GM23248 (cell line): ENCODE measurements at regions not wholly inside any gene's neighbourhood (a gene's known extent, or its start where the extent isn't known, plus 50 kb on each side); places are given as distances from the start of the nearest gene placed in this dataset.

Experiments
- EZH2 ChIP-seq: fragments of 200-600 bp; sonication (generic); IDR thresholded peaks from 2 replicates; pipeline ENCODE4 v1.6.1; 2018; ENCODE audit warnings: antibody characterized with exemption, mild to moderate bottlenecking; ENCODE audit not compliant: insufficient read depth, poor library complexity, severe bottlenecking
- EZH2phosphoT487 ChIP-seq: fragments of 200-600 bp; sonication (generic); IDR thresholded peaks from 2 replicates; pipeline ENCODE4 v1.6.1; 2018; ENCODE audit warnings: antibody characterized with exemption, moderate library complexity, mild to moderate bottlenecking, low read depth; ENCODE audit not compliant: insufficient read depth

DNA sequence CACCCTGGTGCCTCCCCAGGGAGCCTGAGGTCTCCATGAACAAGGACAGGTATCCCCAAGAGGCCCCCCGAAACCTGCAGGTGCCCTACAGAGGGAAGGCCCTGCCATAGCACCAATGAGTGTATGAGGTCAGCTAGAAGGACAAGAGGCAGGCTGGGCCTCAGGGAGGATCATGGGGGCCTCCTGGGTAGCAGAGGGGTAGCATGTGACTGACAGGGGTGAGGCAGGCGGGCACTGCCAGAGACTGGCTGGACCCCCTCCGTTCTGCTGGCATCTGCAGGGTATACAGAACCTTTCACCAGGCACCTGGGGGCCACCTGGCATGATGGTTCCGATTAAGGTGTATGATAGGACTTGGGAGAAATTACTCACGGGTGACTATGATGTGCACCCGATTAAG, 79.2 kb upstream of the KCTD7 start:
- TF ChIP-seq EZH2 (no peak), EZH2phosphoT487 (no peak)
